ENCODE measurements at regions not wholly inside any gene's neighbourhood (a gene's known extent, or its start where the extent isn't known, plus 50 kb on each side); places are given as distances from the start of the nearest gene placed in this dataset.

DNA sequence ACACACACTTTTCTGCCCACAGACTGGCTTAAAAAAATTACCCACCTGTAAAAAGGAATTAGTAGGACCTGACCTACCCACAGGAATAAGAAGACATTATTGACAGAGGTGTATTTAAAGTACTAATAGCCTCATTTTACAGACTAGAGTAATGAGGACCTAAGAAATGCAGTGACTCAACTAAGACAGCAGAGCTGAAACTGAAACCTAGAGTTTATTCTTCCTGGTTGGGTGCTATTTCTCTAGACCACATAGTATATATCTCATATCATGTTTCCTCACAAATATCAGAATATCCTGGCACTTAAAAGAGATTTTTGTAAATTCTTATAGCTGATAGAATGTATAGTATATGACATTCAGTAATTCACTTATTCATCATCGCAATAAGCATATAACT, 435.0 kb downstream of the MAGEE1 start:
- no peaks in the 10 kb centered on the region for H4K20me1 ChIP-seq (ENCODE audit: low read depth)
- H3K27ac ChIP-seq = no peak overlapping the region
- DNase-seq (ENCODE audit: low spot score) = no peak
- H3K9me3 ChIP-seq (ENCODE audit: low read depth) = peaks cover 7% of the 10 kb centered on the region
- H3K4me1 ChIP-seq = no peaks in the 10 kb centered on the region
- H3K36me3 ChIP-seq = no peaks in the 10 kb centered on the region
- H3K9ac ChIP-seq = no peak overlapping the region
- Mint-ChIP-seq H3K4me3 (no peak overlapping the region), H3K27ac (no peak overlapping the region), H3K36me3 (no peaks in the 10 kb centered on the region), H3K4me1 (no peaks in the 10 kb centered on the region), H3K27me3 (ENCODE audit: insufficient read depth, low read depth) (no peaks in the 10 kb centered on the region), H3K9me3 (peaks cover 4% of the 10 kb centered on the region)
- H3F3A ChIP-seq (ENCODE audit: low read depth) = no peaks in the 10 kb centered on the region
- no peak overlapping the region for H3K4me2 ChIP-seq
- no peak overlapping the region for H2AFZ ChIP-seq (replicated peaks)
- H3K4me3 ChIP-seq = no peak overlapping the region
- TF ChIP-seq EZH2phosphoT487 (IDR thresholded peaks at IDR 0.05) (no peak), EZH2 (IDR thresholded peaks at IDR 0.05) (no peak)
- TF ChIP-seq, protein P1, sequence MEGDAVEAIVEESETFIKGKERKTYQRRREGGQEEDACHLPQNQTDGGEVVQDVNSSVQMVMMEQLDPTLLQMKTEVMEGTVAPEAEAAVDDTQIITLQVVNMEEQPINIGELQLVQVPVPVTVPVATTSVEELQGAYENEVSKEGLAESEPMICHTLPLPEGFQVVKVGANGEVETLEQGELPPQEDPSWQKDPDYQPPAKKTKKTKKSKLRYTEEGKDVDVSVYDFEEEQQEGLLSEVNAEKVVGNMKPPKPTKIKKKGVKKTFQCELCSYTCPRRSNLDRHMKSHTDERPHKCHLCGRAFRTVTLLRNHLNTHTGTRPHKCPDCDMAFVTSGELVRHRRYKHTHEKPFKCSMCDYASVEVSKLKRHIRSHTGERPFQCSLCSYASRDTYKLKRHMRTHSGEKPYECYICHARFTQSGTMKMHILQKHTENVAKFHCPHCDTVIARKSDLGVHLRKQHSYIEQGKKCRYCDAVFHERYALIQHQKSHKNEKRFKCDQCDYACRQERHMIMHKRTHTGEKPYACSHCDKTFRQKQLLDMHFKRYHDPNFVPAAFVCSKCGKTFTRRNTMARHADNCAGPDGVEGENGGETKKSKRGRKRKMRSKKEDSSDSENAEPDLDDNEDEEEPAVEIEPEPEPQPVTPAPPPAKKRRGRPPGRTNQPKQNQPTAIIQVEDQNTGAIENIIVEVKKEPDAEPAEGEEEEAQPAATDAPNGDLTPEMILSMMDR (IDR thresholded peaks at IDR 0.05) = no peak
- no peaks in the 10 kb centered on the region for H3K27me3 ChIP-seq
- H3K79me2 ChIP-seq (ENCODE audit: low read depth) = no peaks in the 10 kb centered on the region

DNA sequence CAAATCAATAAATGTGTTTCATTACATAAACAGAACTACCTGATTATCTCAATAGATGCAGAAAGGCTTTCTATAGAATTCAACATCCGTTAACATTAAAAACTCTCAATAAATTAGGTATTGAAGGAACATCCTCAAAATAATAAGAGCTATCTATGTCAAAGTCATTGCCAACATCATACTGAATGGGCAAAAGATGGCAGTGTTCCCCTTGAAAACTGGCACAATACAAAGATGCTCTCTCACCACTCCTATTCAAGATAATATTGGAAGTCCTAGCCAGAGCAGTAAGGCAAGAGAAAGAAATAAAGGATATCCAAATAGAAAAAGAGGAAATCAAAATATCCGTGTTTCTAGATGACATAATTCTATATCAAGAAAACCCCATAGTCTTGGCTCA, 466.4 kb downstream of the MAGEE1 start:
- Mint-ChIP-seq H3K27me3 (ENCODE audit: insufficient read depth, low read depth) (no peaks in the 10 kb centered on the region), H3K27ac (no peak overlapping the region), H3K4me1 (no peaks in the 10 kb centered on the region), H3K36me3 (peaks cover 6% of the 10 kb centered on the region), H3K4me3 (no peak overlapping the region), H3K9me3 (peaks cover 71% of the 10 kb centered on the region)
- Histone ChIP-seq H4K20me1 (ENCODE audit: low read depth) (no peaks in the 10 kb centered on the region), H3K4me1 (no peaks in the 10 kb centered on the region), H3K36me3 (no peaks in the 10 kb centered on the region), H3K4me2 (no peak overlapping the region), H2AFZ (replicated peaks) (no peak overlapping the region), H3K27me3 (no peaks in the 10 kb centered on the region), H3F3A (ENCODE audit: low read depth) (no peaks in the 10 kb centered on the region), H3K9ac (no peak overlapping the region), H3K4me3 (no peak overlapping the region), H3K27ac (no peak overlapping the region), H3K9me3 (ENCODE audit: low read depth) (peaks cover 3% of the 10 kb centered on the region), H3K79me2 (ENCODE audit: low read depth) (no peaks in the 10 kb centered on the region)
- no peak for DNase-seq (ENCODE audit: low spot score)
- TF ChIP-seq EZH2phosphoT487 (IDR thresholded peaks at IDR 0.05) (no peak), EZH2 (IDR thresholded peaks at IDR 0.05) (no peak)
- TF ChIP-seq, protein P1 (IDR thresholded peaks at IDR 0.05) = no peak

DNA sequence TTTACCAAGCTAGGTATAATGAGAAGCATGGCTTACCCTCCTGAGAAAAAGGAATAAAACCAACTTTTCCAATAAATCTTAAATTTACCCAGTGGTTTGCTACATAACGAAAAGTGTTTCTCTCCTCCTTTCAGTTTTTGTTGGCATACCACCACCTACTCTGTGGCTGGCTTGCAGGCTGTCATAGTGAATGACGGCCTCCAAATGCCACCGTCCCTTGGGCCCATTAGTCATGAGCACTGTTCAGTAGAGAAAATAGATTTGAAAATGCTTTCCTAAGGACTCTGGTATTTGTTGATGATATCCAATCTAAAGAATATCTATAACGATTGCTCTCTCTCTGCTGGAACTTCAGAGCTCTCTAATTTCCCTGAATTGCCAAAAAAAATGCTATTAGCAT, 488.3 kb downstream of the MAGEE1 start:
- Histone ChIP-seq H4K20me1 (ENCODE audit: low read depth) (no peaks in the 10 kb centered on the region), H3F3A (ENCODE audit: low read depth) (no peaks in the 10 kb centered on the region), H3K9me3 (ENCODE audit: low read depth) (peaks cover 4% of the 10 kb centered on the region), H3K27ac (no peak overlapping the region), H3K36me3 (no peaks in the 10 kb centered on the region), H3K4me3 (no peak overlapping the region), H3K79me2 (ENCODE audit: low read depth) (no peaks in the 10 kb centered on the region), H3K9ac (no peak overlapping the region), H3K4me1 (no peaks in the 10 kb centered on the region), H2AFZ (replicated peaks) (no peak overlapping the region), H3K4me2 (no peak overlapping the region), H3K27me3 (no peaks in the 10 kb centered on the region)
- no peak for DNase-seq (ENCODE audit: low spot score)
- Mint-ChIP-seq H3K36me3 (peaks cover 11% of the 10 kb centered on the region), H3K27me3 (ENCODE audit: insufficient read depth, low read depth) (no peaks in the 10 kb centered on the region), H3K4me3 (no peak overlapping the region), H3K9me3 (peaks cover 28% of the 10 kb centered on the region), H3K27ac (no peak overlapping the region), H3K4me1 (no peaks in the 10 kb centered on the region)
- TF ChIP-seq EZH2 (IDR thresholded peaks at IDR 0.05) (no peak), EZH2phosphoT487 (IDR thresholded peaks at IDR 0.05) (no peak)
- TF ChIP-seq, protein P1 (IDR thresholded peaks at IDR 0.05) = no peak
